MCF 10A (cell line): ENCODE measurements at regions not wholly inside any gene's neighbourhood (a gene's known extent, or its start where the extent isn't known, plus 50 kb on each side); places are given as distances from the start of the nearest gene placed in this dataset.

Experiments
- BruUV-seq: library from RNA; stranded (reverse); fragments of 400-500 nt; replicated peaks from 2 replicates; lab custom pipeline; 2021; lab: Mats Ljungman, UMichigan
- CTCF ChIA-PET: fragments of 300-600 bp; sonication (Branson Sonifier 250); formaldehyde crosslinking; extraction: SDS; loops from one replicate; lab custom pipeline; 2021; ENCODE audit warnings: antibody characterized with exemption, inconsistent platforms; lab: Yijun Ruan, JAX
- POLR2A ChIA-PET: fragments of 300-600, 350-650 bp; sonication (Branson Sonifier 250); formaldehyde crosslinking; extraction: SDS; loops from one replicate; lab custom pipeline; 2020; ENCODE audit warnings: antibody characterized with exemption, inconsistent platforms; lab: Yijun Ruan, JAX
- DNase-seq: peaks from one replicate; pipeline ENCODE4 v3.0.0-alpha.2; 2018; ENCODE audit not compliant: unreplicated experiment
- H3K27ac Mint-ChIP-seq: one replicate; pipeline ENCODE4 v1.8.0; 2022; ENCODE audit warnings: mild to moderate bottlenecking, low read depth, mixed read lengths; ENCODE audit not compliant: unreplicated experiment
- H3K27me3 Mint-ChIP-seq: one replicate; pipeline ENCODE4 v1.8.0; 2022; ENCODE audit warnings: mixed read lengths; ENCODE audit not compliant: insufficient read depth, unreplicated experiment
- H3K36me3 Mint-ChIP-seq: one replicate; pipeline ENCODE4 v1.8.0; 2022; ENCODE audit warnings: mild to moderate bottlenecking, moderate library complexity, mixed read lengths; ENCODE audit not compliant: insufficient read depth, unreplicated experiment
- H3K4me1 Mint-ChIP-seq: one replicate; pipeline ENCODE4 v1.8.0; 2022; ENCODE audit warnings: mixed read lengths; ENCODE audit not compliant: insufficient read depth, unreplicated experiment
- H3K4me3 Mint-ChIP-seq: one replicate; pipeline ENCODE4 v1.8.0; 2022; ENCODE audit warnings: mild to moderate bottlenecking, moderate library complexity, mixed read lengths; ENCODE audit not compliant: unreplicated experiment
- H3K9me3 Mint-ChIP-seq: one replicate; pipeline ENCODE4 v1.8.0; 2022; ENCODE audit warnings: mixed read lengths; ENCODE audit not compliant: unreplicated experiment
- intact Hi-C: fragments of 100-400 bp; cut with micrococcal nuclease; formaldehyde crosslinking; loops from 2 replicates; pipeline ENCODE4 v1.14.1; 2022
- TF ChIP-seq, protein P1 (sequence below): fragments of 200-600 bp; IDR thresholded peaks from one replicate; pipeline ENCODE4 v1.8.0; 2022; ENCODE audit warnings: antibody characterized with exemption, mild to moderate bottlenecking; ENCODE audit not compliant: unreplicated experiment

DNA sequence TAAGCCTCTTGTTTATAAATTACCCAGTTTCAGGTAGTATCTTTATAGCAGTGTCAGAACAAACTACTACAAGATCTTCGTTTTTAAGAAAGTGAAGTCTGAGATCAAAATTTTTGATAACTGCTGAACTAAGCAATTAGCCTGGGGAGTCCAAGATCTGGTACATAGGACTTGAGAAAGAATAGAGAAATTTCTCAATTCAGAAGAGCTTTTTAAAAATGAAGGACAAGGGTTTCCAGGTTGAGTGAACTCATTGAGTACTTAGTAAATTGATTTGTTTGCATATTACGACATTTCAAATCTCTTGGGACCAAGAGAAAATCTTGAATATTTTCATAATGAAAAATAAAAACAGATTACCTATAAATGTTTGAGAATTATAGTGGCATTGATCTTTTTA, 386.6 kb upstream of the THRB start:
- CTCF ChIA-PET = interaction anchor here (0.7 to 0.9 kb wide), 2 partner anchors 569 to 711 kb away, joined by 3 read pairs; no protein-coding TSS in a partner anchor

DNA sequence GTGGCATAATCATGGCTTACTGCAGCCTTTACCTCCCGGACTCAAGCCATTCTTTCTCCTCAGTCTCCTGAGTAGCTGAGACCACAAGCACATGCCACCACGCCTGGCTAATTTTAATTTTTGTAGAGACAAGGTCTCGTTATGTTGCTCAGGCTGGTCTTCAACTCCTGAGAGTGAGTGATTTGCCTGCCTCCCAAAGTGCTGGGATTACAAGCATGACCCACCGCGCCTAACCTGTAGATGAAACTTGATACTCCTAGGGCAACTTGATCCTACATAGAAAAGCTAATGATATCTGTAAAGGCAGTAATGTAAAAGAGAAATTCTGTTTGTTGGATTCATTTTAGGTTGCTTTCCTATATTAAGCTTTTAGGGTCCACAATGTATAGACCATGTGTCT, 391.9 kb upstream of the THRB start:
- no peaks in the 10 kb centered on the region for H3K9me3 Mint-ChIP-seq
- H3K4me3 Mint-ChIP-seq = no peak overlapping the region
- no peaks in the 10 kb centered on the region for H3K36me3 Mint-ChIP-seq
- no peaks in the 10 kb centered on the region for H3K27me3 Mint-ChIP-seq
- TF ChIP-seq, protein P1, sequence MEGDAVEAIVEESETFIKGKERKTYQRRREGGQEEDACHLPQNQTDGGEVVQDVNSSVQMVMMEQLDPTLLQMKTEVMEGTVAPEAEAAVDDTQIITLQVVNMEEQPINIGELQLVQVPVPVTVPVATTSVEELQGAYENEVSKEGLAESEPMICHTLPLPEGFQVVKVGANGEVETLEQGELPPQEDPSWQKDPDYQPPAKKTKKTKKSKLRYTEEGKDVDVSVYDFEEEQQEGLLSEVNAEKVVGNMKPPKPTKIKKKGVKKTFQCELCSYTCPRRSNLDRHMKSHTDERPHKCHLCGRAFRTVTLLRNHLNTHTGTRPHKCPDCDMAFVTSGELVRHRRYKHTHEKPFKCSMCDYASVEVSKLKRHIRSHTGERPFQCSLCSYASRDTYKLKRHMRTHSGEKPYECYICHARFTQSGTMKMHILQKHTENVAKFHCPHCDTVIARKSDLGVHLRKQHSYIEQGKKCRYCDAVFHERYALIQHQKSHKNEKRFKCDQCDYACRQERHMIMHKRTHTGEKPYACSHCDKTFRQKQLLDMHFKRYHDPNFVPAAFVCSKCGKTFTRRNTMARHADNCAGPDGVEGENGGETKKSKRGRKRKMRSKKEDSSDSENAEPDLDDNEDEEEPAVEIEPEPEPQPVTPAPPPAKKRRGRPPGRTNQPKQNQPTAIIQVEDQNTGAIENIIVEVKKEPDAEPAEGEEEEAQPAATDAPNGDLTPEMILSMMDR = no peak
- no peak for DNase-seq
- H3K27ac Mint-ChIP-seq = no peak overlapping the region
- ChIA-PET CTCF (interaction anchor here (0.6 kb wide), 2 partner anchors 365 to 1701 kb away, joined by 3 to 4 read pairs; no protein-coding TSS in a partner anchor), POLR2A (interaction anchor here (1.0 to 1.8 kb wide), 3 partner anchors 8 to 84 kb away, joined by 3 to 7 read pairs (median 3); no protein-coding TSS in a partner anchor)
- intact Hi-C loops = no loop called here
- H3K4me1 Mint-ChIP-seq = no peaks in the 10 kb centered on the region
- no TSS peak for BruUV-seq

More for the DNA sequence above, 386.6 kb upstream of the THRB start:
- POLR2A ChIA-PET = no interaction called here
- Mint-ChIP-seq H3K27ac (no peak overlapping the region), H3K4me3 (no peak overlapping the region), H3K4me1 (no peaks in the 10 kb centered on the region), H3K27me3 (no peaks in the 10 kb centered on the region), H3K36me3 (no peaks in the 10 kb centered on the region), H3K9me3 (no peaks in the 10 kb centered on the region)
- DNase-seq = no peak
- BruUV-seq = no TSS peak
- TF ChIP-seq, protein P1 = no peak
- intact Hi-C loops = no loop called here

DNA sequence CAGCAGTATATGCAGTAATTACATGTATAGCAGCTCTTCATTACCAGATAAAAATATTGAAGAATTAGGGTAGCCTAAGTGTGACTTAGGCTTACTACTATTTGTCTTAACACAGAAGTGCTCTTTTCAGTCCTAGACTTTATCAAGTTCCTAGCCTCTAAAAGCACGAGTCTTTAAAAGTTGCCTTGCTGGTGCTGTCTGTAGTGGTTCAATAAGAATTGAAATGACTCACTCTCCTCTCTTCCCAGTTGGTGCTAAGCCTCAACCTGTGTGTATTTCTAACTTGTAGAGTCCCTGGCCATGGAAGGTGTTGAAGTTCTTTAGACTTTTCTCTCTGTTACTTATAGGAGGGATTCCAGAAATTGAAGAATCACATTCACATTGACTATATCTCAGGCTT, 395.4 kb upstream of the THRB start:
- Mint-ChIP-seq H3K27me3 (no peaks in the 10 kb centered on the region), H3K4me1 (no peaks in the 10 kb centered on the region), H3K9me3 (no peaks in the 10 kb centered on the region), H3K27ac (no peak overlapping the region), H3K36me3 (no peaks in the 10 kb centered on the region), H3K4me3 (no peak overlapping the region)
- ChIA-PET POLR2A (no interaction called here), CTCF (no interaction called here)
- no TSS peak for BruUV-seq
- TF ChIP-seq, protein P1 = no peak
- intact Hi-C loops = no loop called here
- DNase-seq = no peak

DNA sequence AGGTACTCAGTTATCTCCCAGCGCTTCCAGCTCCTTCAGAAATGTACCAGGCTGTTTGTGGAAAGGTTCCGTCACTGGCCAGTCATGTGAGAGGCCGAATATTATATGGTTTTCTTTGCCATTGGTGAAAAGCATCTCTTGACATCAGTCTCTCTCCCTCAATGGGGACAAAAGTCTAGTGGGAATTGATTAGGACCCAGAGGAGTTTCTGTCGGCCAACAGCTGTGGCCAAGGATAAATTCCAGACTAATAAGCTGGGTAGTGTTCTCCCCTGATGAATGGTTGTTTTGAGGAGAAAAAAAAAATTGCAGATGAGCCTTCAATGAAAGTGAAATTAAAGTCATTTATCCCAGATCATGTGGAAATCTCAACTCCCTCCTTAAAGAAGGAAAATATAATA, 404.7 kb upstream of the THRB start:
- H3K36me3 Mint-ChIP-seq = no peaks in the 10 kb centered on the region
- ChIA-PET POLR2A (interaction anchor here (0.7 kb wide), 1 partner anchor 85 kb away, joined by 4 read pairs; no protein-coding TSS in a partner anchor), CTCF (interaction anchor here (0.7 to 1.2 kb wide), 4 partner anchors 11 to 162 kb away, joined by 3 read pairs; no protein-coding TSS in a partner anchor)
- no peak overlapping the region for H3K4me3 Mint-ChIP-seq
- H3K27me3 Mint-ChIP-seq = no peaks in the 10 kb centered on the region
- TF ChIP-seq, protein P1 = no peak
- no peaks in the 10 kb centered on the region for H3K9me3 Mint-ChIP-seq
- H3K4me1 Mint-ChIP-seq = no peaks in the 10 kb centered on the region
- no TSS peak for BruUV-seq
- no peak for DNase-seq
- intact Hi-C loops = no loop called here
- H3K27ac Mint-ChIP-seq = no peak overlapping the region
